ENCODE measurements at regions not wholly inside any gene's neighbourhood (a gene's known extent, or its start where the extent isn't known, plus 50 kb on each side); places are given as distances from the start of the nearest gene placed in this dataset.

DNA sequence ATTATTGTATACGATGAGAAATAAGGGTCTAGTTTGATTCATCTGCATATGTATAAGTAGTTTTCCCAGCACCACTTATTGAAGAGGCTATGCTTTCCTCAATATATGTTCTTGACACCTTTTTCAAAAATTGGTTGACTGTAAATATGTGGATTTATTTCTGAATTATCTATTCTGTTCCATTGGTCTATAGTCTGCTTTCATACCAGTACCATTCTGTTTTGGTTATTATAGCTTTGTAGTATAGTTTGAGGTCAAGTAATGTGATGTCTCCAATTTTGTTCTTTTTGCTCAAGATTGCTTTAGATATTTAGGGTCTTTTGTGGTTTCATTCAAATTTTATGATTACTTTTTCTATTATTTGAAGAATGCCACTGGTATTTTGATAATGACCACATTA lies 103.8 kb upstream of the LIPC start:
- Histone ChIP-seq H3K4me1 (ENCODE audit: insufficient read depth, low read length) (peaks cover 29% of the 10 kb centered on the region), H3K27ac (ENCODE audit: low read depth in 1 of 2, low read length in 2 of 2) (no peak overlapping the region), H3K36me3 (ENCODE audit: insufficient read depth, low read length) (no peaks in the 10 kb centered on the region), H3K9me3 (ENCODE audit: control insufficient read depth in 1 of 2, insufficient read depth in 1 of 2, low read length in 2 of 2) (no peaks in the 10 kb centered on the region), H3K27me3 (ENCODE audit: control insufficient read depth in 1 of 2, insufficient read depth in 2 of 2, low read length in 2 of 2) (no peaks in the 10 kb centered on the region), H3K4me3 (ENCODE audit: low read length) (no peak overlapping the region)
- Mint-ChIP-seq H3K9me3 (no peaks in the 10 kb centered on the region), H3K36me3 (ENCODE audit: low read depth) (no peaks in the 10 kb centered on the region), H3K27me3 (peaks cover 6% of the 10 kb centered on the region), H3K27ac (no peak overlapping the region), H3K4me1 (ENCODE audit: low read depth) (peaks cover 32% of the 10 kb centered on the region), H3K4me3 (no peak overlapping the region)
- ATAC-seq (ENCODE audit: poor library complexity) (no peak), DNase-seq (no peak)
- intact Hi-C loops (cut with DNase I, micrococcal nuclease), result no loop called here
- ChIA-PET POLR2A (no interaction called here), CTCF (no interaction called here)
- TF ChIP-seq, protein P1, sequence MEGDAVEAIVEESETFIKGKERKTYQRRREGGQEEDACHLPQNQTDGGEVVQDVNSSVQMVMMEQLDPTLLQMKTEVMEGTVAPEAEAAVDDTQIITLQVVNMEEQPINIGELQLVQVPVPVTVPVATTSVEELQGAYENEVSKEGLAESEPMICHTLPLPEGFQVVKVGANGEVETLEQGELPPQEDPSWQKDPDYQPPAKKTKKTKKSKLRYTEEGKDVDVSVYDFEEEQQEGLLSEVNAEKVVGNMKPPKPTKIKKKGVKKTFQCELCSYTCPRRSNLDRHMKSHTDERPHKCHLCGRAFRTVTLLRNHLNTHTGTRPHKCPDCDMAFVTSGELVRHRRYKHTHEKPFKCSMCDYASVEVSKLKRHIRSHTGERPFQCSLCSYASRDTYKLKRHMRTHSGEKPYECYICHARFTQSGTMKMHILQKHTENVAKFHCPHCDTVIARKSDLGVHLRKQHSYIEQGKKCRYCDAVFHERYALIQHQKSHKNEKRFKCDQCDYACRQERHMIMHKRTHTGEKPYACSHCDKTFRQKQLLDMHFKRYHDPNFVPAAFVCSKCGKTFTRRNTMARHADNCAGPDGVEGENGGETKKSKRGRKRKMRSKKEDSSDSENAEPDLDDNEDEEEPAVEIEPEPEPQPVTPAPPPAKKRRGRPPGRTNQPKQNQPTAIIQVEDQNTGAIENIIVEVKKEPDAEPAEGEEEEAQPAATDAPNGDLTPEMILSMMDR (IDR thresholded peaks at IDR 0.05), result no peak

DNA sequence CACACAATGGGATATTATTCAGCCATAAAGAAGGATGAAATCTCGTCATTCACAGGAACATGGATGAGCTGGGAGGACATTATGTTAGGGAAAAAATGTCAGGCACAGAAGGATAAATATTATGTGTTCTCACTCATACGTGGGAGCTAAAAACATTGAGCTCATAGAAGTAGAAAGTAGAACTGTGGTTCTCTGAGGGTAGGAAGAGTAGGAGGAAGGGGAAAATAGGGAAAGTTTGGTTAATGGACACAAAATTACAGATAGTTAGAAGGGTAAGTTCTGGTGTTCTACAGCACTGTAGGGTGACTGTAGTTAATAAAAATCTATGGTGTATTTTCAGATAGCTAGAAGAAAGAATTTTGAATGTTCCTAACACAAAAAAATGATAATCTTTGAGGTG lies 102.6 kb upstream of the LIPC start:
- DNase-seq (no peak), ATAC-seq (ENCODE audit: poor library complexity) (no peak)
- intact Hi-C loops (cut with DNase I, micrococcal nuclease), result no loop called here
- no peaks in the 10 kb centered on the region for H3K36me3 Mint-ChIP-seq (ENCODE audit: low read depth)
- TF ChIP-seq, protein P1 (IDR thresholded peaks at IDR 0.05), result no peak
- CTCF ChIA-PET, result no interaction called here
- H3K4me3 ChIP-seq (ENCODE audit: low read length), result no peak overlapping the region
- peaks cover 29% of the 10 kb centered on the region for H3K4me1 ChIP-seq (ENCODE audit: insufficient read depth, low read length)
- H3K9me3 Mint-ChIP-seq, result peaks cover 2% of the 10 kb centered on the region
- no peak overlapping the region for H3K27ac ChIP-seq (ENCODE audit: low read depth in 1 of 2, low read length in 2 of 2)
- H3K4me1 Mint-ChIP-seq (ENCODE audit: low read depth), result peaks cover 38% of the 10 kb centered on the region
- H3K27ac Mint-ChIP-seq, result no peak overlapping the region
- H3K4me3 Mint-ChIP-seq, result no peak overlapping the region
- no peaks in the 10 kb centered on the region for H3K9me3 ChIP-seq (ENCODE audit: control insufficient read depth in 1 of 2, insufficient read depth in 1 of 2, low read length in 2 of 2)
- POLR2A ChIA-PET, result no interaction called here
- no peaks in the 10 kb centered on the region for H3K27me3 ChIP-seq (ENCODE audit: control insufficient read depth in 1 of 2, insufficient read depth in 2 of 2, low read length in 2 of 2)
- peaks cover 6% of the 10 kb centered on the region for H3K27me3 Mint-ChIP-seq
- H3K36me3 ChIP-seq (ENCODE audit: insufficient read depth, low read length), result no peaks in the 10 kb centered on the region

DNA sequence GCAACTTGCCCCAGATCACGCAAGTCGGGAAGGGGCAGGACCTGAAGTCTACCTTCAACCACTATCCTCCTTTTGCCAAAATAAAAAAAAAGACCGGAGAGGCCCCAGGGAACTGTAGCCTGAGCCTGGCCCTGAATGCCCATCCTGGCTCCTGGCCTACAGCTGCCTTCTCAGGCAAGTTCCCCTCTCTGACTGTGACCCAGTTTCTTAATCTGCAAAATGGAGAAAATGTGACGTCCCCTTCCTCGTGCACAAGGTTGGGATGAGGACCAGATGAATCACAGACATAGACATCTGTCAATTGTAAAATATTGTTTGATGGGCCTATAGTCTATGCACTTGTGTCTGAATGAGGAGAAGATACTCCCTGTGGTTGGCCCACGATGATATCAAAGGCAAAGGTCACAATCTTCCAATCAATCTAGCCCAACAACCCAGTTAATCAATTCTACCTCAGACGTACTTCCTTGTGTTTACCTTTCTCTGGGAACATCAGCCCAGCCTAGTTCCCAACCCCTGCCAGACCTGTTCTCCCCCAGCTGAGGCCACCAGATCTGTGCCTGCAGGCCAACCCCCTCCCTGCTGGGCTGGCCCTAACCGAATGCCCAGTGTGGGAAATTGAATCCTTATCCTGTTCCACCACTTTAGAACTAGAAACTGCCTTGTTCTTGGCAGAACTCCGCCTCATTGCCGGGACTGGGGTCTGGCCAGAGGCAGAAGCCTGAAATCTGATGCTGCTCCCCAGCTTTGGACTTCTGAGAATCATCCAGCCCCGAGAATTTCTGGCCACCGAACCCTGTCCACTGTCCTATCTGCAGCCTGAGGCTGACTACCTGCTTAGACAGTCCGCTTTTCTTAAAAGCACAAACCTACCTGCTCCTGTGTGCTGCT lies 101.8 kb upstream of the LIPC start:
- Mint-ChIP-seq H3K27me3 (peaks cover 6% of the 10 kb centered on the region), H3K36me3 (ENCODE audit: low read depth) (no peaks in the 10 kb centered on the region), H3K27ac (peak overlapping the region; percentile 39), H3K4me1 (ENCODE audit: low read depth) (peaks cover 38% of the 10 kb centered on the region), H3K9me3 (peaks cover 4% of the 10 kb centered on the region), H3K4me3 (no peak overlapping the region)
- no peak for ATAC-seq (ENCODE audit: poor library complexity)
- Histone ChIP-seq H3K27me3 (ENCODE audit: control insufficient read depth in 1 of 2, insufficient read depth in 2 of 2, low read length in 2 of 2) (no peaks in the 10 kb centered on the region), H3K27ac (ENCODE audit: low read depth in 1 of 2, low read length in 2 of 2) (no peak overlapping the region), H3K4me3 (ENCODE audit: low read length) (no peak overlapping the region), H3K36me3 (ENCODE audit: insufficient read depth, low read length) (no peaks in the 10 kb centered on the region), H3K9me3 (ENCODE audit: control insufficient read depth in 1 of 2, insufficient read depth in 1 of 2, low read length in 2 of 2) (no peaks in the 10 kb centered on the region), H3K4me1 (ENCODE audit: insufficient read depth, low read length) (peaks cover 29% of the 10 kb centered on the region)
- peak in 2 of 14 experiments; percentile 36 to 39 for DNase-seq
- ChIA-PET POLR2A (no interaction called here), CTCF (no interaction called here)
- TF ChIP-seq, protein P1 (IDR thresholded peaks at IDR 0.05), result no peak
- intact Hi-C loops (cut with DNase I, micrococcal nuclease), result no loop called here

Measured in CD4-positive, alpha-beta T cell (primary cell).